ENCODE measurements at regions not wholly inside any gene's neighbourhood (a gene's known extent, or its start where the extent isn't known, plus 50 kb on each side); places are given as distances from the start of the nearest gene placed in this dataset.

- DNase-seq (ENCODE audit: extremely low read depth in 1 of 11, low read depth in 9 of 11, low spot score in 4 of 11), result no peak
Observed at GRCh38 chr18:72207280-72207679, 336.9 kb downstream of the CBLN2 start.

- DNase-seq (ENCODE audit: extremely low read depth in 1 of 11, low read depth in 9 of 11, low spot score in 4 of 11), result no peak
Observed at GRCh38 chr18:72206814-72207213, 337.3 kb downstream of the CBLN2 start.

DNA sequence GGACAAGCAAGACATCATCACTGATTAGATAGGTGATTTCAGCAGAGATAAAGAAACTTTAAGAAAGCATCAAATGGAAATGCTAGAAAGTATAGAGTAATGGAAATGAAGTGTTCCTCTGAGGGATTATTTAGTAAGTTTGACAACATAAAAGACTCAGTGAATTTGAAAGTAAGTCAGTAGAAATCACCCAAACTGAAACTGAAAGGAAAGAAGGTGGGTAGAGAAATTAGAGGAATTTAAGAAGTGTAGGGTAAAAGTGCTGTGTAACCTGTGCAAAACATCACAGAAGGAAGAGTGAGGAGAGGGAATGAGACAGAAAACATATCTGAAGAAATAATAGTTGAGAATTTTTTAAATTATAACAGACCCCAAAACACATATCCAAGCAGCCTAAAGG lies 343.1 kb downstream of the CBLN2 start:
- DNase-seq (ENCODE audit: extremely low read depth in 1 of 11, low read depth in 9 of 11, low spot score in 4 of 11), result no peak

GRCh38 chr18:72197591-72197990 lies 346.6 kb downstream of the CBLN2 start:
- DNase-seq (ENCODE audit: extremely low read depth in 1 of 11, low read depth in 9 of 11, low spot score in 4 of 11), result peak in 1 of 11 donors; percentile 1

DNA sequence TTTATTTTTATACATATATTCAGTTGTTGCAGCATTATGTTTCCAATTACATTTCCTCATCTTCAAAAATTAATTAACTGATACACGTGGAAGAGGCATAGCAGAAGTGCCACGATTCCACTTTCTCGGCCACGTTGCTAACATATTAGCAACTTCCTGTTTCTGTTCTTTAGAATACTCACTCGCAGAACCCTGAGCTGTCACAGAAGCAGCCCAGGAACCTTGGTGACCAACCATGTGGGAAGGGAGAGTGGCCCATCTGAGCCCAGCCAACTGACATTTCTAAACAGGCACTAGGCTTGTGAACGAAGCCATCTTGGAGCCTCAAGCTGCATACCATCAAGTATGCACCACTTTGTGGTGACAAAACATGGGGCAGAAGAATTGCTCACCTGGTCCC lies 350.1 kb downstream of the CBLN2 start:
- no peak for DNase-seq (ENCODE audit: extremely low read depth in 1 of 11, low read depth in 9 of 11, low spot score in 4 of 11)

- no peak for DNase-seq (ENCODE audit: extremely low read depth in 1 of 11, low read depth in 9 of 11, low spot score in 4 of 11)
Observed at GRCh38 chr18:72187956-72188355, 356.2 kb downstream of the CBLN2 start.

DNA sequence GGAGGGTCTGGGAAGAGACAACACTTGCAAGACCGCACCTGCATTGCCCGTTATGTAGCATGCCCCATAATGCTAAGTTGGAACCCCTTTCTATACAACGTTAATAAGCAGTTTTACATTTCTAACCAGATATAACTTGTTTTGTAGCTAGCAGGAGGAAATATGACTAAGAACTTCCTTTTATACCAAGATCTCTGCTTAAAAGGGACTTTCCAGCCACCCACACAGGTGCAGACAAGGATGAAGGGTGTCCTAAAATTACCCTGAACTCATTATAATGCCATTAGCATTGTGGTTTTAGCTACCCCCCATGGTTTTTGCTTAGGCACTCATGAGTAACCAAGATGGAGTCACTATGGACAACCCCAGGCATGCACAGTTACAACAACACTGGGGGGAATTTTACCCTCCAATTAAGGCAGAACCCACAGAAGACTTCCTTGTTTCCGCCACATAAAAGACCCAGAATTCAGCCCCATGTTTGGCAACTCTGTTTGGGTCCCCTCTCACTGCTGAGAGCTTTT lies 362.8 kb downstream of the CBLN2 start:
- DNase-seq (ENCODE audit: extremely low read depth in 1 of 11, low read depth in 9 of 11, low spot score in 4 of 11), result no peak

DNA sequence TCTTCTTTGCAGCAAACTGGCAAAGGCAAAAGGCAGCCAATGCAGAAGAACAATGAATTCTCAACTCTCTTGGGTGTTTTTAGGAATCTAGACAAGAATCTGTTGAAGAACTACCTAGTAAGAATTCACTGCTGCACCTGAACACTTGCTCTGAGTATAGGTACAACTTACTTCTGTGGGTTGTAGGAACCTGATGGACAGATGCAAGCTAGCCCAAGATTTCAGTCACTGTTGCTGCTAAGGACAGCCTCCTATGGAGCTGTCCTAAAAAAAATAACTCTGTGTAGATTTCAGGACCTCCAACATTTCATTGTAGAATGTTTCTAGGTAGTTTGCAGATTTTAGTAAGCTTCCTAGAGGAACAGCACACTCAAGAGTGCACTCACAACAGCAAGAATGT lies 363.5 kb downstream of the CBLN2 start:
- DNase-seq (ENCODE audit: extremely low read depth in 1 of 11, low read depth in 9 of 11, low spot score in 4 of 11), result no peak

- DNase-seq (ENCODE audit: extremely low read depth in 1 of 11, low read depth in 9 of 11, low spot score in 4 of 11), result no peak
Observed at GRCh38 chr18:72174972-72175649, 369.0 kb downstream of the CBLN2 start.

GRCh38 chr18:72171596-72171995 lies 372.5 kb downstream of the CBLN2 start:
- no peak for DNase-seq (ENCODE audit: extremely low read depth in 1 of 11, low read depth in 9 of 11, low spot score in 4 of 11)

GRCh38 chr18:72161691-72162090 lies 382.5 kb downstream of the CBLN2 start:
- DNase-seq (ENCODE audit: extremely low read depth in 1 of 11, low read depth in 9 of 11, low spot score in 4 of 11), result no peak

DNA sequence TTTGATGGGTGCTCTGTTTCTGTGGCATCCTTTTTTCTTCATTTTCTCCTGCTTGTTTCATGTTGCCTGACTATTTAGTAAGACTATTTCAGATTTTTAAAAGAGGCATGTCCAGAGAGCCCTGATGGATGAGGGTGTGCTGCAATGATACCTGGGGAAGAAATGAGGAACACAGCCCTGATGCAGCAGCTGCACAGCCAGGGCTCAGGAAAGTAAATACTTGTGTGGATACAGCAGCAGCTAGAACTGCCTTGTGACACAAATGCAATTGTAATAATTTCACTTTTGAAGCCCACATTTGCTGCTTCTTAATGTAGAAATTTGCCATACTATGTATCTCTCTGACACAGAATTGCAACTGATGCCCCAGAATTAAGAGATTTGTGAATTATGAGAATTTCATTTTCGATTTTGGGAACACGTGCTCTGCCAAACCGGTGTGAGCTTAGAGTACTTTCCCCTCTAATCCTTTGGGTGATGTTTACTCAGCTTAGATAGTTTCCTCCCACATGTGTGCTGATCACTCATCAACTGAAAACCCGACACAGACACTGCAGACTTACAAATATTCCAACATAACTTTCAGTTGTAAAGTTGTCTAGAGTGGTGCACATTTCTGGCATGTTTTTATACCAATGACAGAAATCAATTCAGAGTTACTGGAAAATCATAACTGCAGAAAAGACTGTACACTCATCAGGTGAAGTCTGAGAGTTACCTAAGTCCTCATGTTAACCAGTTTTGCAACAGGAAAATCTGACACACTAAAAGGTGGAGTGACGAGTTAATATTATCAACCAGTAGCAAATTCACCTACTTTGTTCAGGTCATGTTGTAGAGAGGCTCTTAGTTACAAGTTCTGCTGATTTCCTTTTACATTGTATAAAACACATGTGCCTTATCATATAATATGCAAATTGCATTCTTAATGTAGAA lies 383.4 kb downstream of the CBLN2 start:
- DNase-seq (ENCODE audit: extremely low read depth in 1 of 11, low read depth in 9 of 11, low spot score in 4 of 11), result no peak

DNA sequence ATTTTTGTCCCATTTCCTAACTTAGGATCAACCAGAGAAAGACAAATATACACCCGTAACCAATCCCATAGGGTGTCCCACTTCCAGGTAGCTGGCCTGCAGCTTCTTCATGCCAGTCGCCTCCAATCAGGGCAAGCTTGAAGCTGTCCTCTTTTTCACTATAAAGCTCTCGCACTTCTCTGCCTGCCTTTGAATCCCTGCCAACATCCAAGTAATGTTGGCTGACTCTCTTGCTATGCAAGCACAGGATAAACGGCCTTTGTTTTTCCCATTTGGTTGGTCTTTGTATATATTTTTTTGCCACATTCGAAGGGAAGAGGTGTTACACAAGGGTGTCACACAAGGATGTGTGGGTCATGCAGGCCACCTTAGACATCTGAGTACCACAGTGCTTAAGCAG lies 388.8 kb downstream of the CBLN2 start:
- DNase-seq (ENCODE audit: extremely low read depth in 1 of 11, low read depth in 9 of 11, low spot score in 4 of 11), result no peak

DNA sequence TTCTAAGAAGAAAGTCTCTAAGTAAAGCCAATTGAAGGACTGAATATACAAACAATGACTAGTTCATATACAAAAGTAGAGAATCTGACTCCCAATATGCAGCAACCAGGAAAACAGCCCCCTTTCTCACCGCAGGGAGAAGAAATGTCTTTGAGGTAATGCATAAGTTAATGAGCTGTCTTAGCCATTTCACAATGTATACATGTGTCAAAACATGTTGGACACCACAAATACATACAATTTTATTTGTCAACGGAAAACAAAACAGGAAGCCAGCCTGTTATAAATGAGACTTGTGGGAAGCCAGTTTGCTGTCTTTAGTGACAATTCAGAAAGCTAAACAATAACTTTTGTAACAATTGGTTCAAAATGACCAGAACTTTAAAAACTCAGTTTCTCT lies 389.2 kb downstream of the CBLN2 start:
- no peak for DNase-seq (ENCODE audit: extremely low read depth in 1 of 11, low read depth in 9 of 11, low spot score in 4 of 11)

- no peak for DNase-seq (ENCODE audit: extremely low read depth in 1 of 11, low read depth in 9 of 11, low spot score in 4 of 11)
Observed at GRCh38 chr18:72152935-72153334, 391.2 kb downstream of the CBLN2 start.

DNA sequence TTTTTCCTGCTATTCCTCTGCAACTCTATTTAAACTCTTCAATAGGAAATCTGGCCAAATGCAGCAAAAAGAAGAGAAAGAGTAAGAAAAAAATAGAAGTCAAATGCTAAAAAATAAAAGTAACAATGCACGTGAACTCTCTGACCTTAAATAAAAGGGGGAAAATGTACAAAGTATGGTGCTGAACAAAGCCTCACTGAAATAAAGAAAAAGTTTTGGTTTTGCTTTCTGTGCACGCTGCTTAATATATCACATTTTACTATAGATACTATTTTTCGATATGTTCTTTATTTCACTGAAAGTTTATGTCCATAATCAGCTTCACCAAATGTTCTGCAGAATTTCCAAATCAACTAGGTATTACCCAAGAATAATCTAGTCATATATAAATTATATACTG lies 396.3 kb downstream of the CBLN2 start:
- DNase-seq (ENCODE audit: extremely low read depth in 1 of 11, low read depth in 9 of 11, low spot score in 4 of 11), result no peak

- no peak for DNase-seq (ENCODE audit: extremely low read depth in 1 of 11, low read depth in 9 of 11, low spot score in 4 of 11)
Observed at GRCh38 chr18:72140007-72140406, 404.1 kb downstream of the CBLN2 start.

- no peak for DNase-seq (ENCODE audit: extremely low read depth in 1 of 11, low read depth in 9 of 11, low spot score in 4 of 11)
Observed at GRCh38 chr18:72128649-72129048, 415.5 kb downstream of the CBLN2 start.

GRCh38 chr18:72122103-72122502 lies 422.0 kb downstream of the CBLN2 start:
- no peak for DNase-seq (ENCODE audit: extremely low read depth in 1 of 11, low read depth in 9 of 11, low spot score in 4 of 11)

GRCh38 chr18:72119082-72119481 lies 425.1 kb downstream of the CBLN2 start:
- DNase-seq (ENCODE audit: extremely low read depth in 1 of 11, low read depth in 9 of 11, low spot score in 4 of 11), result no peak
